T-helper 2 cell (primary cell): ENCODE measurements at regions not wholly inside any gene's neighbourhood (a gene's known extent, or its start where the extent isn't known, plus 50 kb on each side); places are given as distances from the start of the nearest gene placed in this dataset.
A peak's percentile ranks its signal among the peaks of the same experiment; 100 is the strongest.

Experiments used
- DNase-seq, 5 experiments: peaks; one replicate each; pipeline versions ENCODE4 v3.0.0 to v3.0.0-alpha.2; 2012 to 2022

GRCh38 chr7:17697128-17697881, 243.0 kb downstream of the SNX13 start:
- no peak for DNase-seq

DNA sequence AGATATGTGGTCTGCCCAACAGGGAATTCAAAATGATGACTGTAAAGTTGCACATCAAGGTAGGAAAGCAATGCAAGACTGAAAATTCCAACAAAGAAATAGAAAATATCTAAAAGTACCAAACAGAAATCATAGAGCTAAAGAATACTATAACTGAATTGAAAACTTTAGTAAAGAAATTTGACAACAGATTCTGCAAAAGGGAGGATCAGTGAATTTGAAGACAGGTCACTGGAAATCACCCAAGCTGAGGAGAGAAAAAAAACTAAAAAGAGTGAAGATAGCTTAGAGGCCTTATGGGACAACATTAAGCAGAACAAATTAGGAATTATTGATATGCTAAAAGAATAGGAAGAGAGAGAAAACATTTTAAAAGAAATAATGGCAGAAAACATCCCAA, 240.6 kb downstream of the SNX13 start:
- DNase-seq, result no peak

- DNase-seq, result no peak
Observed at GRCh38 chr7:17700138-17700537, 240.2 kb downstream of the SNX13 start.

DNA sequence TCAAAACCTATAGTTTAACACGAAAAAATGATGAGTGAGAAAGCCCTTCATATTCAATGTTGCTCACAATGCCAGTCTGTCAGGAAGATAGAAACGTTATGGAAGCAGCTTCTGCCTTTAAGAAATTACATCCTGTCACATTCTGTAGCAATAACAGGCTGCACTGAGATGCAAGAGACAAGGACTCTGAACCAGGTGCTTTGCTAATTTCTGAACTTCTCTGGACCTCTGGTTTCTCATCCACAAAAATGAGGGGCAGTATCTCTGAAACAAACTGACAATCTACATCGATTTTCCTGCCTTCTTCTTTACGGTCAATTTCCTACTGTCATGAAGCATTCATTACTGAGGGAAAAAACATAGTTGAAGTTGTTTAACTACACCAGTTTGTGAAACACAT, 234.0 kb downstream of the SNX13 start:
- no peak for DNase-seq

- DNase-seq, result peak in 1 of 5 experiments; percentile 52
Observed at GRCh38 chr7:17706734-17707133, 233.6 kb downstream of the SNX13 start.

DNA sequence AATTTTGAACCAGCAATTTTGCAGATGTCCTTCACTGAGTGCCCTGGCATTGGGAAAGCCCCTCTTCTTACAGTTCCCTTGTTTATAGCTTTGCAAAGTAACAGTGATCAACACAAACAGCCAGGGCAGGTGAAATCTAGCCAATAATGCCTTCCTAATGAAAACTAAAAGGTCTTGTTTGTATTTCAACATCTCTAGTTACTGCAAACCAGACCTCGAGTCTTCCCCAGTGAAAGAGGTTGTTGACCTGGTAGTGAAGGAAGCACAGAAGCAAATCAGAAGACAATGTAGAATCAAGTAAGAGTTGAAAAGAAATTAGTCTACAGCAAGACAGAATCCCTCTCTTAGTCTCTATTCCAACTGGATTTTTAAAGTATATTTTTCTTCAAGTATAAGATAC, 231.2 kb downstream of the SNX13 start:
- DNase-seq, result no peak

DNA sequence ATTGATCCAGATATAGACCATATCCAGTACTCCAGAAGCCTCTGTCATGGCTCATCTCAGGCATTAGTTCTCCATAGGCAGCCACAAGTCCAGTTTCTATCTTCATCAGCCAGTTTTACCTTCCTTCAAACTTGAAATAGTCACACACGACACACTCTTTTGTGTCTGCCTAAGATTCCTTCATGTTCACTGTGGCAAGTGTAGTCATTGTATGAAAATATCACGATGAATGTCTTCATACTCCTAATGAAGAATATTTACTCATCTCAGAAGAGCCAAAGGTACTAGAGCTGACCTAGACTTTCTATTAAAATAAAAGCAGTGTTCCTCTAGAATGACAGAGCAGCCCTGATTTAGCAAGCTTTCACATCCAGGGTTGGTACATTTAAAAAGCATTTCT, 230.7 kb downstream of the SNX13 start:
- no peak for DNase-seq

DNA sequence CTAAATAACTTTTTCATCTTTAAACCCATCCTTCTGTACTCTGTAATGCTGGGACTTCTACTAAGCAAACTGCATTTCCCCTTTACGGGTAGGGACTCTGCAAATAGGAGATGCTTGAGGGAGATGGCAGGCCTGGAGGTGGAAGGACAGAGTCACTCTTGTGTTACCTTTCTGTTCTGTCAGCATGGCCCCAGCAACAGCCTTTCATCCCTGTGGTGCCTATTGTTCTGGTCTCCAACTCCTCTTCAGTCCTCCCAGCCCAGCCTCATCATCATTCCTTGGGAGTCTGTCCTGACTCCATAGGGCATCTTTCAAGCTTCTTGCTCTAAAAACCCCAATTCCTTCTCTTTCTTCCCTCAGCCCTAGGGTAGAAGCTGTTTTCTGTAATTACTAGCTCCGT, 230.0 kb downstream of the SNX13 start:
- DNase-seq, result no peak

DNA sequence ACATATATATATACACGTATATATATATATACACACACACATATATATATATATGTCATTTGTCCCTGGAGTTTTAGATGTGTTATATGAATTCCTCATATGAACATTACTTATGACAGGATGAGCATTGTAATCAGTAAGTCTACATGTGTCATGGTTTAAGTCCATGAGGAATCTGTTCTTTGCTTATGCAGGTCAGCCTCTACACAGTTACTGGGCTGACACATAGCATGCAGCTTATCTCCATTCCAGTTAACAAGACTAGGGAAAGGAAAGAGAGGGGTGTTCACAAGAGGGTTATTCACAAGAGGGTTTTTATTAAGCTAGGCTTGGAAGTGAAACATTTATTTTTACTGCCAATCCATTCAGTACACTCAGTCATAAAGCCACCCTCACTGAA, 226.7 kb downstream of the SNX13 start:
- DNase-seq, result no peak

DNA sequence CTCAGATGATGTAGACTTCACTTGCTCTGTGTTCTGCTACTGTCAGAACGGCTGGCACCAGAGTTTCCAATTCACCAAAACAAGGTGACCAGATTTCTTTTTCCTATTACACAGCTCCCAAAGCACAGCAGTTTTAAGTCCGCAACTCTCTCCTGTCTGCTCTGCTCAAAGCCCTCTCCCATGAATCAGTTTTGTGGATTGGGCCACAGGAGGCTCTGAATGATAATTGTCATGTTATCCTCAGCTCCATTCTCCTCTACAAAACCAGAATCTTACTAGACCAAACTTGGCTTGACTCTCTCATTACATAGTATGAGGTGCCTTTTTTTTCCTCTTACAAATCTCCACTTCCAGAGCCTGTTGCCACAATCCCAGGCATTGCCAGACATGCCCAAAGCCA, 223.5 kb downstream of the SNX13 start:
- DNase-seq, result no peak

- DNase-seq, result no peak
Observed at GRCh38 chr7:17719998-17720397, 220.3 kb downstream of the SNX13 start.

DNA sequence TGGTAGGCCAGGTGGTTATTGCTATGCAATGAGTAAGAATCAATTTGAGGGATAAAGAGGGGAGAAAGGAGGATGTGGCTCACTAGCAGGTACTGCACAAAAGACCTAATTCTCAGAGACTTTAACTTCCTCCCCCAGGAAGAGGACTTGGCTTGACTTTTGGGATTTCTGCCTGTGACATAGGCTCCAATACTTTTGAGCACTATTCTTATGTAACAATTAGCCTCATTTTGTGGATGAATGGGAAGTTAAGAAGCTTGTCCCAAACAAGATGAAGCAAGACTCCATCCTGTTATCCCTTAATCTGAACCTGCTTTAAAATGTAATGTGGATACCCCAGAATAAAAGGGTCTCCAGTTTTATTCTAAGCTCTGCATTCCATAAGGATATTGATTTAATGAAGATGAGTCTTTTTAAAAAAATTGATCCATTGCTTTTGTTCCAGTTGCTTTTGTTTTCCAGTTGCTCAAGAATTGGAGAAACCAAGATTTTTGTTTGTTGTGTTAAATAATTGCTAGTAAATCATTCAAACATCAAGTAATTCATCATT, 218.5 kb downstream of the SNX13 start:
- DNase-seq, result no peak

DNA sequence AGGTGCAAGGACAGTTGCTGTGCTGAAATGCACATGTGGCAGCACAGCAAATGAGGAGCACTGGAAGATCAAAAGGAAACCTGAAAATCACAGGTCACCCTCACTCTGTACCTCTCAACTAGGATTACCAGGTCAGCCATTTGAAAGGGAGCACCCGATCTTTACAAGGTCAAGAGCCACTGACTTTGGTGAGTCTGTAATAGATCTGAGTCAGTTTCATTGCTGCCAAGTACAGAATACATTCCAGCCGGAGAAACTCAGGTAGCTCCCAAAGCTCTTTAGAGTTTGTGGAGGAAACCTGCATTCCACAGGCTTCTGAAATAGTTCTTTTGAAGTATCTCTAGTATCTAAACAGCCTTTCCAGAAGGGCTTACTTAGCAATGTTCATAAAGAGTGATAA, 217.5 kb downstream of the SNX13 start:
- DNase-seq, result no peak

DNA sequence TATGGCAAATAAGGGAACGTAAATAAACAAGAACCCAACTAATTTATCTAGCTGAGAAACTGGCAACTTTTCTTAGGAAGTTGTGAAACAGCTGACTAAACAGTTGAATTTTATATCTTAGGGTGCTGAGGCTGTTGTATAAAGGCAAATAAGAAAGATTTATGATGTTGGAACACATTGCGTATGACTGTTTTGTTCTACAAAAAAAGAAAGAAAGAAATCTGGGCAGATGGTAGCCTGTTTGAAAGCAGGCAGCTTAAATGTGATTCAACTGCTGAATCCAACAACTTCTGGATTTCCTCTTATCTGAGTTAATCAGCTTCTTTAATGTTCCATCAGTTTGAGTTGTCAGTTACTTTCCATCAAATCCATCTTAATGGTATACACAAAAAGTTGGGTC, 214.5 kb downstream of the SNX13 start:
- no peak for DNase-seq

GRCh38 chr7:17732083-17732482, 208.2 kb downstream of the SNX13 start:
- DNase-seq, result no peak
